ENCODE measurements at regions not wholly inside any gene's neighbourhood (a gene's known extent, or its start where the extent isn't known, plus 50 kb on each side); places are given as distances from the start of the nearest gene placed in this dataset.

DNA sequence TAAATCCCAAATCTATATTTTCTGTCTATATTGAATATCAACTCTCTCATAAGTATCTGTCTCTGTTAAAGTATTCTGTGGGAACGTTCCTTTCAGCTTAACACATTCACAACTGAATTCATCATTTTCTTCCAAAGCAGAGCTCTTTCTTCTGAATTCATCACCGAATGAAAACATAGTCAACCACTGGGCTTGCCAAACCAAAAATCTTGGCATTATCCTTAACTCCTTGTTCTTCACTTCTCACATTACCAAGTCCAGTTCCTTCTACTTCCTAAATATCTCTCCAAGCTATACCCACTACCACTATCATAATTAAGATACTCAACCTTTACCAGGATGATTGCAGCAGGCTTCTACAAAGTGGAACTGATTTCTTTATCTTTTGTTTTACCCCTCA is 559.8 kb downstream of the MAT2B start:
- TF ChIP-seq, protein P1, sequence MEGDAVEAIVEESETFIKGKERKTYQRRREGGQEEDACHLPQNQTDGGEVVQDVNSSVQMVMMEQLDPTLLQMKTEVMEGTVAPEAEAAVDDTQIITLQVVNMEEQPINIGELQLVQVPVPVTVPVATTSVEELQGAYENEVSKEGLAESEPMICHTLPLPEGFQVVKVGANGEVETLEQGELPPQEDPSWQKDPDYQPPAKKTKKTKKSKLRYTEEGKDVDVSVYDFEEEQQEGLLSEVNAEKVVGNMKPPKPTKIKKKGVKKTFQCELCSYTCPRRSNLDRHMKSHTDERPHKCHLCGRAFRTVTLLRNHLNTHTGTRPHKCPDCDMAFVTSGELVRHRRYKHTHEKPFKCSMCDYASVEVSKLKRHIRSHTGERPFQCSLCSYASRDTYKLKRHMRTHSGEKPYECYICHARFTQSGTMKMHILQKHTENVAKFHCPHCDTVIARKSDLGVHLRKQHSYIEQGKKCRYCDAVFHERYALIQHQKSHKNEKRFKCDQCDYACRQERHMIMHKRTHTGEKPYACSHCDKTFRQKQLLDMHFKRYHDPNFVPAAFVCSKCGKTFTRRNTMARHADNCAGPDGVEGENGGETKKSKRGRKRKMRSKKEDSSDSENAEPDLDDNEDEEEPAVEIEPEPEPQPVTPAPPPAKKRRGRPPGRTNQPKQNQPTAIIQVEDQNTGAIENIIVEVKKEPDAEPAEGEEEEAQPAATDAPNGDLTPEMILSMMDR (IDR thresholded peaks at IDR 0.05; ENCODE audit: low read depth, low read length, missing input control) = no peak
- TF ChIP-seq SP1 (IDR thresholded peaks at IDR 0.05) (no peak), JUND (IDR thresholded peaks at IDR 0.05) (no peak), TAF1 (conservative IDR thresholded peaks at IDR 0.05) (no peak), YY1 (IDR thresholded peaks at IDR 0.05) (no peak), HNF4A (conservative IDR thresholded peaks at IDR 0.05) (no peak)
- TF ChIP-seq, protein P2, sequence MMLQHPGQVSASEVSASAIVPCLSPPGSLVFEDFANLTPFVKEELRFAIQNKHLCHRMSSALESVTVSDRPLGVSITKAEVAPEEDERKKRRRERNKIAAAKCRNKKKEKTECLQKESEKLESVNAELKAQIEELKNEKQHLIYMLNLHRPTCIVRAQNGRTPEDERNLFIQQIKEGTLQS (IDR thresholded peaks at IDR 0.05) = no peak
- TF ChIP-seq, protein P3, sequence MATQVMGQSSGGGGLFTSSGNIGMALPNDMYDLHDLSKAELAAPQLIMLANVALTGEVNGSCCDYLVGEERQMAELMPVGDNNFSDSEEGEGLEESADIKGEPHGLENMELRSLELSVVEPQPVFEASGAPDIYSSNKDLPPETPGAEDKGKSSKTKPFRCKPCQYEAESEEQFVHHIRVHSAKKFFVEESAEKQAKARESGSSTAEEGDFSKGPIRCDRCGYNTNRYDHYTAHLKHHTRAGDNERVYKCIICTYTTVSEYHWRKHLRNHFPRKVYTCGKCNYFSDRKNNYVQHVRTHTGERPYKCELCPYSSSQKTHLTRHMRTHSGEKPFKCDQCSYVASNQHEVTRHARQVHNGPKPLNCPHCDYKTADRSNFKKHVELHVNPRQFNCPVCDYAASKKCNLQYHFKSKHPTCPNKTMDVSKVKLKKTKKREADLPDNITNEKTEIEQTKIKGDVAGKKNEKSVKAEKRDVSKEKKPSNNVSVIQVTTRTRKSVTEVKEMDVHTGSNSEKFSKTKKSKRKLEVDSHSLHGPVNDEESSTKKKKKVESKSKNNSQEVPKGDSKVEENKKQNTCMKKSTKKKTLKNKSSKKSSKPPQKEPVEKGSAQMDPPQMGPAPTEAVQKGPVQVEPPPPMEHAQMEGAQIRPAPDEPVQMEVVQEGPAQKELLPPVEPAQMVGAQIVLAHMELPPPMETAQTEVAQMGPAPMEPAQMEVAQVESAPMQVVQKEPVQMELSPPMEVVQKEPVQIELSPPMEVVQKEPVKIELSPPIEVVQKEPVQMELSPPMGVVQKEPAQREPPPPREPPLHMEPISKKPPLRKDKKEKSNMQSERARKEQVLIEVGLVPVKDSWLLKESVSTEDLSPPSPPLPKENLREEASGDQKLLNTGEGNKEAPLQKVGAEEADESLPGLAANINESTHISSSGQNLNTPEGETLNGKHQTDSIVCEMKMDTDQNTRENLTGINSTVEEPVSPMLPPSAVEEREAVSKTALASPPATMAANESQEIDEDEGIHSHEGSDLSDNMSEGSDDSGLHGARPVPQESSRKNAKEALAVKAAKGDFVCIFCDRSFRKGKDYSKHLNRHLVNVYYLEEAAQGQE (IDR thresholded peaks at IDR 0.05) = no peak

Data from liver (tissue), 3 donors.